ENCODE measurements at regions not wholly inside any gene's neighbourhood (a gene's known extent, or its start where the extent isn't known, plus 50 kb on each side); places are given as distances from the start of the nearest gene placed in this dataset.

DNA sequence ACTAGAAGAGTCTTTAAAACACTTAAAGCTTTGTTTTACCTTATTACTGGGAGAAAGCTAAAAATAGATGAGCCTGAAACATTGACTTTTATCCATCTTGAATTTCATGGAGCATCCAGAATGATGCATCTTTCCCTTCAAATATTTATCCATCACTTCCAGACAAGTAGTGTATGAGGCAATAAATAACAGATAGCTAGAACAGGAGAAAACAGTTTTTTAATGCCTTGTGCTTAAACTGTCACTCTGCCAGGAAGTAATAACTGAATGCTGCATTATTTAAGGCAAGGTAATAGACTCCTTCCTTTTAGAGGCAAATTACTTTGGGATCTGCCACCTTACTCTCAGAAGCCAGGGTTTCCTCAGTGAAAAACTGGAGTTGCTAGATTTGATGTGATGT, 225.8 kb upstream of the NAALADL2 start:
- TF ChIP-seq ZNF70 (CRISPR knock-in tag; IDR thresholded peaks at IDR 0.05): no peak
- no peak for TF ChIP-seq ARNTL (CRISPR knock-in tag; IDR thresholded peaks at IDR 0.05; ENCODE audit: borderline replicate concordance, low read depth)
- TF ChIP-seq ESRRG (CRISPR knock-in tag; IDR thresholded peaks at IDR 0.05): no peak
- TF ChIP-seq, protein P1, sequence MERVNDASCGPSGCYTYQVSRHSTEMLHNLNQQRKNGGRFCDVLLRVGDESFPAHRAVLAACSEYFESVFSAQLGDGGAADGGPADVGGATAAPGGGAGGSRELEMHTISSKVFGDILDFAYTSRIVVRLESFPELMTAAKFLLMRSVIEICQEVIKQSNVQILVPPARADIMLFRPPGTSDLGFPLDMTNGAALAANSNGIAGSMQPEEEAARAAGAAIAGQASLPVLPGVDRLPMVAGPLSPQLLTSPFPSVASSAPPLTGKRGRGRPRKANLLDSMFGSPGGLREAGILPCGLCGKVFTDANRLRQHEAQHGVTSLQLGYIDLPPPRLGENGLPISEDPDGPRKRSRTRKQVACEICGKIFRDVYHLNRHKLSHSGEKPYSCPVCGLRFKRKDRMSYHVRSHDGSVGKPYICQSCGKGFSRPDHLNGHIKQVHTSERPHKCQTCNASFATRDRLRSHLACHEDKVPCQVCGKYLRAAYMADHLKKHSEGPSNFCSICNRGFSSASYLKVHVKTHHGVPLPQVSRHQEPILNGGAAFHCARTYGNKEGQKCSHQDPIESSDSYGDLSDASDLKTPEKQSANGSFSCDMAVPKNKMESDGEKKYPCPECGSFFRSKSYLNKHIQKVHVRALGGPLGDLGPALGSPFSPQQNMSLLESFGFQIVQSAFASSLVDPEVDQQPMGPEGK (CRISPR knock-in tag; IDR thresholded peaks at IDR 0.05; ENCODE audit: borderline replicate concordance): no peak
- TF ChIP-seq OSR1 (CRISPR knock-in tag; IDR thresholded peaks at IDR 0.05): no peak
- TF ChIP-seq ZC3H10 (CRISPR knock-in tag; IDR thresholded peaks at IDR 0.05): no peak
